ENCODE measurements at regions not wholly inside any gene's neighbourhood (a gene's known extent, or its start where the extent isn't known, plus 50 kb on each side); places are given as distances from the start of the nearest gene placed in this dataset.

DNA sequence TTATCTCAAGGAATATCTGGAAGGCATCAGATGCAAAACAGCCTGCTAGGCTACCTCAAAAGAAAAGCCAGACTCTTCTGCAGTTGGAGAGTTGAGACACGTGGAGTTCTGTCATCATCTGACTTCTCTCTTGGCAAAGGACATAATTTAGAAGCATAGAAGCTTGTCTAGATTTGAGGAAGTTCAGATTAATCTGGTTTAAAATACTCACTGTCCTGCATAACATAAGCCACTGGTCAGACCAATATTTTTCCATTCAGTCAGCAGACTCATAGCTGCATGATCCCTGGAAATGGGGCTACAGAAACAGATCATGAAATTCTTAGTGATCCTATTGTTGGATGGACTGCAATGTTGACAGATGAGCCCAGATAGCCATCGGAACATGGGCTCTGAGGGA lies 349.0 kb downstream of the TXNL1 start:
- Histone ChIP-seq H3K9me3 (no peaks in the 10 kb centered on the region), H3K4me3 (no peak overlapping the region), H3K4me2 (no peak overlapping the region), H3K4me1 (no peaks in the 10 kb centered on the region), H3K27ac (no peak overlapping the region)
- ATAC-seq: no peak
- ChIA-PET POLR2A (no interaction called here), CTCF (no interaction called here)
- no peak for TF ChIP-seq RNF2 (IDR thresholded peaks at IDR 0.05; ENCODE audit: borderline replicate concordance, low read depth)
- no peak for TF ChIP-seq POLR2A (IDR thresholded peaks at IDR 0.05; ENCODE audit: low read length)
- TF ChIP-seq NR3C1 (IDR thresholded peaks at IDR 0.05): no peak
- TF ChIP-seq ZNF302 (CRISPR knock-in tag; IDR thresholded peaks at IDR 0.05): no peak
- no peak for TF ChIP-seq TP53 (CRISPR knock-in tag; IDR thresholded peaks at IDR 0.05)
- TF ChIP-seq EHMT2 (IDR thresholded peaks at IDR 0.05; ENCODE audit: low read depth): no peak
- TF ChIP-seq RAD21 (conservative IDR thresholded peaks at IDR 0.05 in 1 of 2, IDR thresholded peaks at IDR 0.05 in 1 of 2): no peak
- no peak for TF ChIP-seq FOSL2 (IDR thresholded peaks at IDR 0.05)
- no peak for TF ChIP-seq FOSL2 (CRISPR knock-in tag; IDR thresholded peaks at IDR 0.05)
- no peak for TF ChIP-seq GATA3 (IDR thresholded peaks at IDR 0.05; ENCODE audit: borderline replicate concordance)
- TF ChIP-seq, protein P1, sequence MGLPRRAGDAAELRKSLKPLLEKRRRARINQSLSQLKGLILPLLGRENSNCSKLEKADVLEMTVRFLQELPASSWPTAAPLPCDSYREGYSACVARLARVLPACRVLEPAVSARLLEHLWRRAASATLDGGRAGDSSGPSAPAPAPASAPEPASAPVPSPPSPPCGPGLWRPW (IDR thresholded peaks at IDR 0.05): no peak
- no peak for TF ChIP-seq ZC3H11A (IDR thresholded peaks at IDR 0.05)
- TF ChIP-seq HEYL (CRISPR knock-in tag; IDR thresholded peaks at IDR 0.05): no peak
- no peak for FAIRE-seq
- no peak for DNase-seq (ENCODE audit: low read depth in 1 of 2, low spot score in 1 of 2)
- WGBS (ENCODE audit: missing lambda C conversion rate): 36% methylated on average over 2 of the region's 2 CpGs

DNA sequence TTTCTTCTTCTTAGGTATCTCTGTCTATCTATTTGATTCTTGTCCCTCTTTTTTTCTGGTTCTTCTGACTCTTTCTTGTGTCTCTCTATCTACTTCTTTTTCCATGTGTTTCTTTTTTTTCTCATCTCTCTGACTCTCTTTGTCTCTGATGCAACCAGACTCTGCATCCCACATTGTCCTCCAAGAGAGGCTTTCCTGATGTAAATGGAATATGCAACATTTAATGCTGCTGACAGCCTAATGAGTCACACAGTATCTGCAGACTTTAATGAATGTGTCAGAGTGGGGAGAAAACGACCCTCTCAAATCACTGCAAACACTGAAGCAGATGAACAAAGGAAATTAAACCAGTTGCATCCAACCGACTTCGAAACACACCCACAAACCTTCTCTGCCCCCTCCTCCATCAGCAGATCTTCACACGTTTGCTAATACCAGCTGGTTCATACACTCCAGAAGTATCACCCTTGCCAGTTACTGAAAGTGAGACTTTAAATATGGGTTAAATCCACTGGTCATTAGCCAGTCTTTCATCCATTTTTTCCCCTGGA lies 351.5 kb downstream of the TXNL1 start:
- DNase-seq (ENCODE audit: low read depth in 1 of 2, low spot score in 1 of 2) (no peak), FAIRE-seq (no peak), ATAC-seq (no peak)
- ChIA-PET POLR2A (no interaction called here), CTCF (no interaction called here)
- H3K4me1 ChIP-seq: no peaks in the 10 kb centered on the region
- WGBS (ENCODE audit: missing lambda C conversion rate): 52% methylated on average over 4 of the region's 4 CpGs
- H3K27ac ChIP-seq: no peak overlapping the region
- no peak overlapping the region for H3K4me2 ChIP-seq
- H3K4me3 ChIP-seq: no peak overlapping the region
- no peaks in the 10 kb centered on the region for H3K9me3 ChIP-seq
- TF ChIP-seq GATA3 (IDR thresholded peaks at IDR 0.05; ENCODE audit: borderline replicate concordance) (no peak), FOSL2 (IDR thresholded peaks at IDR 0.05) (no peak), FOSL2 (CRISPR knock-in tag; IDR thresholded peaks at IDR 0.05) (no peak), KDM1A (IDR thresholded peaks at IDR 0.05; ENCODE audit: low read depth) (no peak), TP53 (CRISPR knock-in tag; IDR thresholded peaks at IDR 0.05) (no peak), EHF (CRISPR knock-in tag; IDR thresholded peaks at IDR 0.05) (no peak), BHLHE40 (IDR thresholded peaks at IDR 0.05; ENCODE audit: low read depth, low read length) (no peak), NFE2L2 (conservative IDR thresholded peaks at IDR 0.05; ENCODE audit: low read length) (no peak), NPAS2 (CRISPR knock-in tag; IDR thresholded peaks at IDR 0.05; ENCODE audit: borderline replicate concordance) (no peak)
- TF ChIP-seq, protein P2, sequence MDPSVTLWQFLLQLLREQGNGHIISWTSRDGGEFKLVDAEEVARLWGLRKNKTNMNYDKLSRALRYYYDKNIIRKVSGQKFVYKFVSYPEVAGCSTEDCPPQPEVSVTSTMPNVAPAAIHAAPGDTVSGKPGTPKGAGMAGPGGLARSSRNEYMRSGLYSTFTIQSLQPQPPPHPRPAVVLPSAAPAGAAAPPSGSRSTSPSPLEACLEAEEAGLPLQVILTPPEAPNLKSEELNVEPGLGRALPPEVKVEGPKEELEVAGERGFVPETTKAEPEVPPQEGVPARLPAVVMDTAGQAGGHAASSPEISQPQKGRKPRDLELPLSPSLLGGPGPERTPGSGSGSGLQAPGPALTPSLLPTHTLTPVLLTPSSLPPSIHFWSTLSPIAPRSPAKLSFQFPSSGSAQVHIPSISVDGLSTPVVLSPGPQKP (IDR thresholded peaks at IDR 0.05; ENCODE audit: low read depth, low read length): no peak
- TF ChIP-seq, protein P3, sequence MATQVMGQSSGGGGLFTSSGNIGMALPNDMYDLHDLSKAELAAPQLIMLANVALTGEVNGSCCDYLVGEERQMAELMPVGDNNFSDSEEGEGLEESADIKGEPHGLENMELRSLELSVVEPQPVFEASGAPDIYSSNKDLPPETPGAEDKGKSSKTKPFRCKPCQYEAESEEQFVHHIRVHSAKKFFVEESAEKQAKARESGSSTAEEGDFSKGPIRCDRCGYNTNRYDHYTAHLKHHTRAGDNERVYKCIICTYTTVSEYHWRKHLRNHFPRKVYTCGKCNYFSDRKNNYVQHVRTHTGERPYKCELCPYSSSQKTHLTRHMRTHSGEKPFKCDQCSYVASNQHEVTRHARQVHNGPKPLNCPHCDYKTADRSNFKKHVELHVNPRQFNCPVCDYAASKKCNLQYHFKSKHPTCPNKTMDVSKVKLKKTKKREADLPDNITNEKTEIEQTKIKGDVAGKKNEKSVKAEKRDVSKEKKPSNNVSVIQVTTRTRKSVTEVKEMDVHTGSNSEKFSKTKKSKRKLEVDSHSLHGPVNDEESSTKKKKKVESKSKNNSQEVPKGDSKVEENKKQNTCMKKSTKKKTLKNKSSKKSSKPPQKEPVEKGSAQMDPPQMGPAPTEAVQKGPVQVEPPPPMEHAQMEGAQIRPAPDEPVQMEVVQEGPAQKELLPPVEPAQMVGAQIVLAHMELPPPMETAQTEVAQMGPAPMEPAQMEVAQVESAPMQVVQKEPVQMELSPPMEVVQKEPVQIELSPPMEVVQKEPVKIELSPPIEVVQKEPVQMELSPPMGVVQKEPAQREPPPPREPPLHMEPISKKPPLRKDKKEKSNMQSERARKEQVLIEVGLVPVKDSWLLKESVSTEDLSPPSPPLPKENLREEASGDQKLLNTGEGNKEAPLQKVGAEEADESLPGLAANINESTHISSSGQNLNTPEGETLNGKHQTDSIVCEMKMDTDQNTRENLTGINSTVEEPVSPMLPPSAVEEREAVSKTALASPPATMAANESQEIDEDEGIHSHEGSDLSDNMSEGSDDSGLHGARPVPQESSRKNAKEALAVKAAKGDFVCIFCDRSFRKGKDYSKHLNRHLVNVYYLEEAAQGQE (IDR thresholded peaks at IDR 0.05): no peak
